ENCODE measurements at regions not wholly inside any gene's neighbourhood (a gene's known extent, or its start where the extent isn't known, plus 50 kb on each side); places are given as distances from the start of the nearest gene placed in this dataset.

- TF ChIP-seq, protein P1, sequence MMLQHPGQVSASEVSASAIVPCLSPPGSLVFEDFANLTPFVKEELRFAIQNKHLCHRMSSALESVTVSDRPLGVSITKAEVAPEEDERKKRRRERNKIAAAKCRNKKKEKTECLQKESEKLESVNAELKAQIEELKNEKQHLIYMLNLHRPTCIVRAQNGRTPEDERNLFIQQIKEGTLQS (IDR thresholded peaks at IDR 0.05) = peak; percentile 51
- TF ChIP-seq, protein P1 (CRISPR knock-in tag; conservative IDR thresholded peaks at IDR 0.05) = peak; percentile 82
- TF ChIP-seq BRF1 (IDR thresholded peaks at IDR 0.05; ENCODE audit: borderline replicate concordance, extremely low read depth, insufficient read length) (no peak), MYC (IDR thresholded peaks at IDR 0.05; ENCODE audit: low read depth, low read length) (peak; percentile 65), MYC (CRISPR knock-in tag; IDR thresholded peaks at IDR 0.05; ENCODE audit: borderline replicate concordance, low read depth) (no peak), CHD1 (IDR thresholded peaks at IDR 0.05; ENCODE audit: low read length) (no peak), ZNF695 (CRISPR knock-in tag; IDR thresholded peaks at IDR 0.05) (peak; percentile 83; the same call in 1 of the 2 replicates), ARHGAP35 (IDR thresholded peaks at IDR 0.05; ENCODE audit: partially characterized antibody) (peak; percentile 97), LARP7 (IDR thresholded peaks at IDR 0.05) (no peak), PHB (CRISPR knock-in tag; IDR thresholded peaks at IDR 0.05) (peak; percentile 98), ZNF121 (CRISPR knock-in tag; conservative IDR thresholded peaks at IDR 0.05) (peak; percentile 61), RBM15 (IDR thresholded peaks at IDR 0.05; ENCODE audit: insufficient read depth, low read length) (no peak), BMI1 (IDR thresholded peaks at IDR 0.05; ENCODE audit: low read length) (no peak), ZFX (CRISPR knock-in tag; IDR thresholded peaks at IDR 0.05) (peak; percentile 33; the same call in 1 of the 2 replicates), HINFP (tag; conservative IDR thresholded peaks at IDR 0.05; ENCODE audit: low read depth) (peak; percentile 69), DNMT1 (IDR thresholded peaks at IDR 0.05) (no peak), CREM (IDR thresholded peaks at IDR 0.05; ENCODE audit: low read depth) (peak; percentile 98), KDM5B (IDR thresholded peaks at IDR 0.05; ENCODE audit: insufficient replicate concordance, low read depth, low read length) (peak; percentile 98)
- TF ChIP-seq, protein P2, sequence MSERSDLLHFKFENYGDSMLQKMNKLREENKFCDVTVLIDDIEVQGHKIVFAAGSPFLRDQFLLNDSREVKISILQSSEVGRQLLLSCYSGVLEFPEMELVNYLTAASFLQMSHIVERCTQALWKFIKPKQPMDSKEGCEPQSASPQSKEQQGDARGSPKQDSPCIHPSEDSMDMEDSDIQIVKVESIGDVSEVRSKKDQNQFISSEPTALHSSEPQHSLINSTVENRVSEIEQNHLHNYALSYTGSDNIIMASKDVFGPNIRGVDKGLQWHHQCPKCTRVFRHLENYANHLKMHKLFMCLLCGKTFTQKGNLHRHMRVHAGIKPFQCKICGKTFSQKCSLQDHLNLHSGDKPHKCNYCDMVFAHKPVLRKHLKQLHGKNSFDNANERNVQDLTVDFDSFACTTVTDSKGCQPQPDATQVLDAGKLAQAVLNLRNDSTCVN (CRISPR knock-in tag; IDR thresholded peaks at IDR 0.05) = peak; percentile 99; the same call in 1 of the 2 replicates
Observed at GRCh38 chr1:148334339-148335130, 148.6 kb downstream of the PPIAL4G start (continued).

All from K562 (cell line).